GF-D8 (cell line): ENCODE measurements at regions not wholly inside any gene's neighbourhood (a gene's known extent, or its start where the extent isn't known, plus 50 kb on each side); places are given as distances from the start of the nearest gene placed in this dataset.

Source experiments
- DNase-seq: peaks from one replicate; lab custom pipeline; 2025; lab: John Stamatoyannopoulos, UW

- DNase-seq = no peak
Measured at GRCh38 chr12:24414480-24414879, 465.0 kb upstream of the SOX5 start.

- no peak for DNase-seq
Measured at GRCh38 chr12:24411948-24412347, 462.5 kb upstream of the SOX5 start.

GRCh38 chr12:24409868-24410267 is 460.4 kb upstream of the SOX5 start:
- no peak for DNase-seq

GRCh38 chr12:24408305-24408704 is 458.8 kb upstream of the SOX5 start:
- DNase-seq = no peak

GRCh38 chr12:24407884-24408283 is 458.4 kb upstream of the SOX5 start:
- no peak for DNase-seq

- no peak for DNase-seq
Measured at GRCh38 chr12:24404086-24404815, 454.8 kb upstream of the SOX5 start.

GRCh38 chr12:24400533-24400932 is 451.1 kb upstream of the SOX5 start:
- DNase-seq = no peak

- DNase-seq = no peak
Measured at GRCh38 chr12:24398605-24399004, 449.1 kb upstream of the SOX5 start.

GRCh38 chr12:24396224-24396623 is 446.8 kb upstream of the SOX5 start:
- DNase-seq = no peak

GRCh38 chr12:24394246-24394645 is 444.8 kb upstream of the SOX5 start:
- DNase-seq = no peak

- DNase-seq = no peak
Measured at GRCh38 chr12:24393071-24393470, 443.6 kb upstream of the SOX5 start.

- no peak for DNase-seq
Measured at GRCh38 chr12:24389394-24389793, 439.9 kb upstream of the SOX5 start.

- DNase-seq = no peak
Measured at GRCh38 chr12:24387381-24387780, 437.9 kb upstream of the SOX5 start.

- no peak for DNase-seq
Measured at GRCh38 chr12:24386836-24387235, 437.4 kb upstream of the SOX5 start.

- no peak for DNase-seq
Measured at GRCh38 chr12:24381790-24382189, 432.3 kb upstream of the SOX5 start.

GRCh38 chr12:24379861-24380521 is 430.5 kb upstream of the SOX5 start:
- no peak for DNase-seq

- DNase-seq = no peak
Measured at GRCh38 chr12:24379433-24379832, 430.0 kb upstream of the SOX5 start.

GRCh38 chr12:24378548-24379407 is 429.3 kb upstream of the SOX5 start:
- no peak for DNase-seq

GRCh38 chr12:24374452-24374851 is 425.0 kb upstream of the SOX5 start:
- DNase-seq = no peak

- DNase-seq = no peak
Measured at GRCh38 chr12:24373004-24373403, 423.5 kb upstream of the SOX5 start.

- no peak for DNase-seq
Measured at GRCh38 chr12:24366514-24366913, 417.0 kb upstream of the SOX5 start.

GRCh38 chr12:24364921-24365320 is 415.5 kb upstream of the SOX5 start:
- DNase-seq = no peak
